HG03575 (cell line): ENCODE measurements at regions not wholly inside any gene's neighbourhood (a gene's known extent, or its start where the extent isn't known, plus 50 kb on each side); places are given as distances from the start of the nearest gene placed in this dataset.

ENCODE experiments used
- ATAC-seq: cut with Tn5 transposase; IDR thresholded peaks from one replicate; pipeline ENCODE4 v1.9.1; 2021; ENCODE audit not compliant: unreplicated experiment, insufficient number of reproducible peaks, low FRiP score; ENCODE audit errors: extremely low read depth

- ATAC-seq, result no peak
Measured at GRCh38 chrX:20913760-20914159, 460.5 kb upstream of the CNKSR2 start.

- no peak for ATAC-seq
Measured at GRCh38 chrX:20906571-20906970, 467.6 kb upstream of the CNKSR2 start.

GRCh38 chrX:20884565-20884964 lies 489.7 kb upstream of the CNKSR2 start:
- no peak for ATAC-seq

GRCh38 chrX:20863649-20864048 lies 510.6 kb upstream of the CNKSR2 start:
- ATAC-seq, result no peak

- ATAC-seq, result no peak
Measured at GRCh38 chrX:20861113-20861512, 513.1 kb upstream of the CNKSR2 start.

GRCh38 chrX:20857746-20858145 lies 516.5 kb upstream of the CNKSR2 start:
- no peak for ATAC-seq

GRCh38 chrX:20838477-20838876 lies 535.7 kb upstream of the CNKSR2 start:
- ATAC-seq, result no peak

GRCh38 chrX:20829665-20830491 lies 544.3 kb upstream of the CNKSR2 start:
- ATAC-seq, result no peak

GRCh38 chrX:20825984-20826383 lies 548.2 kb upstream of the CNKSR2 start:
- ATAC-seq, result no peak

- ATAC-seq, result no peak
Measured at GRCh38 chrX:20803971-20804370, 537.3 kb upstream of the RPS6KA3 start.

GRCh38 chrX:20802036-20802435 lies 535.3 kb upstream of the RPS6KA3 start:
- ATAC-seq, result no peak

- no peak for ATAC-seq
Measured at GRCh38 chrX:20796450-20796849, 529.7 kb upstream of the RPS6KA3 start.

GRCh38 chrX:20789103-20789502 lies 522.4 kb upstream of the RPS6KA3 start:
- no peak for ATAC-seq

GRCh38 chrX:20767346-20767745 lies 500.6 kb upstream of the RPS6KA3 start:
- ATAC-seq, result no peak

GRCh38 chrX:20756585-20756984 lies 489.9 kb upstream of the RPS6KA3 start:
- ATAC-seq, result no peak

- ATAC-seq, result no peak
Measured at GRCh38 chrX:20753076-20753475, 486.4 kb upstream of the RPS6KA3 start.

GRCh38 chrX:20746690-20747089 lies 480.0 kb upstream of the RPS6KA3 start:
- ATAC-seq, result no peak

- no peak for ATAC-seq
Measured at GRCh38 chrX:20743046-20743445, 476.3 kb upstream of the RPS6KA3 start.

GRCh38 chrX:20742106-20742505 lies 475.4 kb upstream of the RPS6KA3 start:
- no peak for ATAC-seq

GRCh38 chrX:20740443-20740842 lies 473.7 kb upstream of the RPS6KA3 start:
- ATAC-seq, result no peak
